ENCODE measurements at regions not wholly inside any gene's neighbourhood (a gene's known extent, or its start where the extent isn't known, plus 50 kb on each side); places are given as distances from the start of the nearest gene placed in this dataset.

GRCh38 chr7:125899577-125899976 lies 970.0 kb upstream of the POT1 start:
- TF ChIP-seq MYC (IDR thresholded peaks at IDR 0.05; ENCODE audit: borderline replicate concordance, low read length) (no peak), NPAS2 (CRISPR knock-in tag; IDR thresholded peaks at IDR 0.05; ENCODE audit: borderline replicate concordance) (no peak), SREBF2 (IDR thresholded peaks at IDR 0.05) (no peak), HOXA7 (CRISPR knock-in tag; IDR thresholded peaks at IDR 0.05) (no peak), POLR2A (IDR thresholded peaks at IDR 0.05; ENCODE audit: low read length) (no peak), PHF8 (IDR thresholded peaks at IDR 0.05; ENCODE audit: borderline replicate concordance, low read depth) (no peak), ESRRA (IDR thresholded peaks at IDR 0.05; ENCODE audit: borderline replicate concordance, low read length) (no peak), TP53 (CRISPR knock-in tag; IDR thresholded peaks at IDR 0.05) (no peak), POLR2AphosphoS2 (conservative IDR thresholded peaks at IDR 0.05; ENCODE audit: low read length) (no peak), EP300 (IDR thresholded peaks at IDR 0.05) (no peak), RFX5 (IDR thresholded peaks at IDR 0.05) (no peak), FOSL2 (IDR thresholded peaks at IDR 0.05) (no peak), FOSL2 (CRISPR knock-in tag; IDR thresholded peaks at IDR 0.05) (no peak)
- TF ChIP-seq, protein P1, sequence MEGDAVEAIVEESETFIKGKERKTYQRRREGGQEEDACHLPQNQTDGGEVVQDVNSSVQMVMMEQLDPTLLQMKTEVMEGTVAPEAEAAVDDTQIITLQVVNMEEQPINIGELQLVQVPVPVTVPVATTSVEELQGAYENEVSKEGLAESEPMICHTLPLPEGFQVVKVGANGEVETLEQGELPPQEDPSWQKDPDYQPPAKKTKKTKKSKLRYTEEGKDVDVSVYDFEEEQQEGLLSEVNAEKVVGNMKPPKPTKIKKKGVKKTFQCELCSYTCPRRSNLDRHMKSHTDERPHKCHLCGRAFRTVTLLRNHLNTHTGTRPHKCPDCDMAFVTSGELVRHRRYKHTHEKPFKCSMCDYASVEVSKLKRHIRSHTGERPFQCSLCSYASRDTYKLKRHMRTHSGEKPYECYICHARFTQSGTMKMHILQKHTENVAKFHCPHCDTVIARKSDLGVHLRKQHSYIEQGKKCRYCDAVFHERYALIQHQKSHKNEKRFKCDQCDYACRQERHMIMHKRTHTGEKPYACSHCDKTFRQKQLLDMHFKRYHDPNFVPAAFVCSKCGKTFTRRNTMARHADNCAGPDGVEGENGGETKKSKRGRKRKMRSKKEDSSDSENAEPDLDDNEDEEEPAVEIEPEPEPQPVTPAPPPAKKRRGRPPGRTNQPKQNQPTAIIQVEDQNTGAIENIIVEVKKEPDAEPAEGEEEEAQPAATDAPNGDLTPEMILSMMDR (IDR thresholded peaks at IDR 0.05), result no peak
- TF ChIP-seq, protein P2, sequence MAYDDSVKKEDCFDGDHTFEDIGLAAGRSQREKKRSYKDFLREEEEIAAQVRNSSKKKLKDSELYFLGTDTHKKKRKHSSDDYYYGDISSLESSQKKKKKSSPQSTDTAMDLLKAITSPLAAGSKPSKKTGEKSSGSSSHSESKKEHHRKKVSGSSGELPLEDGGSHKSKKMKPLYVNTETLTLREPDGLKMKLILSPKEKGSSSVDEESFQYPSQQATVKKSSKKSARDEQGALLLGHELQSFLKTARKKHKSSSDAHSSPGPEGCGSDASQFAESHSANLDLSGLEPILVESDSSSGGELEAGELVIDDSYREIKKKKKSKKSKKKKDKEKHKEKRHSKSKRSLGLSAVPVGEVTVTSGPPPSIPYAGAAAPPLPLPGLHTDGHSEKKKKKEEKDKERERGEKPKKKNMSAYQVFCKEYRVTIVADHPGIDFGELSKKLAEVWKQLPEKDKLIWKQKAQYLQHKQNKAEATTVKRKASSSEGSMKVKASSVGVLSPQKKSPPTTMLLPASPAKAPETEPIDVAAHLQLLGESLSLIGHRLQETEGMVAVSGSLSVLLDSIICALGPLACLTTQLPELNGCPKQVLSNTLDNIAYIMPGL (CRISPR knock-in tag; IDR thresholded peaks at IDR 0.05; ENCODE audit: borderline replicate concordance), result no peak
